AG10803 (cell line): ENCODE measurements at regions not wholly inside any gene's neighbourhood (a gene's known extent, or its start where the extent isn't known, plus 50 kb on each side); places are given as distances from the start of the nearest gene placed in this dataset.
A peak's percentile ranks its signal among the peaks of the same experiment; 100 is the strongest.
"Not testable (repeated sequence)": the region's sequence is repeated elsewhere in the genome, so short reads cannot be mapped to it uniquely, and the experiment has no call there.

Experiments
- DNase-seq: peaks from one replicate; pipeline ENCODE4 v3.0.0; 2010; ENCODE audit warnings: low read depth
- H3K4me3 ChIP-seq: 2 replicates; pipeline ENCODE4 v1.5.1; 2011; ENCODE audit warnings: mild to moderate bottlenecking, low read length, control low read depth
- TF ChIP-seq, protein P1 (sequence below): conservative IDR thresholded peaks from 2 replicates; pipeline ENCODE4 v1.5.1; 2011; ENCODE audit warnings: mild to moderate bottlenecking, low read length, control low read depth, inconsistent platforms

DNA sequence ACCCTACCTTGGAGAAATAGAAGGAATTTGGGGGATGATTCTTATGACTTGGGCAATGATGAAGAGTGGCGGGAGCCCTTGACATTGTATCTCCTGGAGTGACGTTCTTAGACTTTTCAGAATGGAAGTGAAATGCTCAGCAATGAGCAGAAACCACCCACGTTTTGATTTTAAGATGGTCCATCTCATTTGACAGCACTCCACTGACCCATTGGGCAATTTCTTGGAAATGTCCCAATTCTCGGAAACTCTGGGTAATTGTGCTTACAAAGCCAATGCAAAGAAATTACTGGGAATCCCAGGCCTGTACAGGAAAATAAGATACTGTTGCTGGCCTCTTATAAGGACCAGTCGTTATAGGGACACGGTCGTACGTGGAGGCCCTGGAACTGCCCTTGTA is 170.0 kb upstream of the COPS8 start:
- no peak for DNase-seq
- TF ChIP-seq, protein P1, sequence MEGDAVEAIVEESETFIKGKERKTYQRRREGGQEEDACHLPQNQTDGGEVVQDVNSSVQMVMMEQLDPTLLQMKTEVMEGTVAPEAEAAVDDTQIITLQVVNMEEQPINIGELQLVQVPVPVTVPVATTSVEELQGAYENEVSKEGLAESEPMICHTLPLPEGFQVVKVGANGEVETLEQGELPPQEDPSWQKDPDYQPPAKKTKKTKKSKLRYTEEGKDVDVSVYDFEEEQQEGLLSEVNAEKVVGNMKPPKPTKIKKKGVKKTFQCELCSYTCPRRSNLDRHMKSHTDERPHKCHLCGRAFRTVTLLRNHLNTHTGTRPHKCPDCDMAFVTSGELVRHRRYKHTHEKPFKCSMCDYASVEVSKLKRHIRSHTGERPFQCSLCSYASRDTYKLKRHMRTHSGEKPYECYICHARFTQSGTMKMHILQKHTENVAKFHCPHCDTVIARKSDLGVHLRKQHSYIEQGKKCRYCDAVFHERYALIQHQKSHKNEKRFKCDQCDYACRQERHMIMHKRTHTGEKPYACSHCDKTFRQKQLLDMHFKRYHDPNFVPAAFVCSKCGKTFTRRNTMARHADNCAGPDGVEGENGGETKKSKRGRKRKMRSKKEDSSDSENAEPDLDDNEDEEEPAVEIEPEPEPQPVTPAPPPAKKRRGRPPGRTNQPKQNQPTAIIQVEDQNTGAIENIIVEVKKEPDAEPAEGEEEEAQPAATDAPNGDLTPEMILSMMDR = no peak
- H3K4me3 ChIP-seq = no peak overlapping the region

GRCh38 chr2:236916181-236916580 is 169.5 kb upstream of the COPS8 start:
- DNase-seq = no peak
- TF ChIP-seq, protein P1 = no peak
- H3K4me3 ChIP-seq = no peak overlapping the region

DNA sequence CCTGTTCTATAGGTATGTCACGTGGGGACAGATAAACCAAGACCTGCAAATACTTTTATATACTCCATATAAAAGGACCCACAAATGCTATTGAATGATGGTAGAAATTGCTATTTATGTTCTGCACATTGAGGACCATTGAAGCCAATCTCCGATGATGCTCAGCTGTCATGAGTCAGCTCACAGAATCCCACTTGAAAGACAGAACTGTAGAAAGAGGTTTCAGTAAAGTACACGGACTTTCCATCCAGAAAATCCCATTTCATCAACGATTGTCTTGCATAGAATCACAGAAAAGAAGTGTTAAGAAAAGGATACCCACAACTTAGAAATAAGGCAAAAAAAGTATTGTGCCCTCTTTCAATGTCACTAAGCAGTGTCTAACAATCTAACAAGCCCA is 169.0 kb upstream of the COPS8 start:
- DNase-seq = no peak
- TF ChIP-seq, protein P1 = no peak
- no peak overlapping the region for H3K4me3 ChIP-seq

DNA sequence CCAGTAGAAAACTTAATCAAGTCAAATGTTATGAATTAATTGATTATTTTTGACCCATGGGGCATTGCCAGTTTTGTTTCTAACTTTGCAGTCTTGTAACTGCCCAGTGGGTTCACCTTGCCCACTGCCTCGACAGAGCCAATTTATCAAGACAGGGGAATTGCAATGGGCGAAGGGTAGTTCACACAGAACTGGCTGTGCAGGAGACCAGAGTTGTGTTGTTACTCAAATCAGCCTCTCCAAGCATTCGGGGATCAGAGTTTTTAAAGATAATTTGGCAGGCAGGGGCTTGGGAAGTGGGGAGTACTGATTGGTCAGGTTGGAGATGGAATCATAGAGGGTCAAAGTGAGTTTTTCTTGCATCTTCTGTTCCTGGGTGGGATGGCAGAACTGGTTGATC is 168.5 kb upstream of the COPS8 start:
- TF ChIP-seq, protein P1 = no peak

DNA sequence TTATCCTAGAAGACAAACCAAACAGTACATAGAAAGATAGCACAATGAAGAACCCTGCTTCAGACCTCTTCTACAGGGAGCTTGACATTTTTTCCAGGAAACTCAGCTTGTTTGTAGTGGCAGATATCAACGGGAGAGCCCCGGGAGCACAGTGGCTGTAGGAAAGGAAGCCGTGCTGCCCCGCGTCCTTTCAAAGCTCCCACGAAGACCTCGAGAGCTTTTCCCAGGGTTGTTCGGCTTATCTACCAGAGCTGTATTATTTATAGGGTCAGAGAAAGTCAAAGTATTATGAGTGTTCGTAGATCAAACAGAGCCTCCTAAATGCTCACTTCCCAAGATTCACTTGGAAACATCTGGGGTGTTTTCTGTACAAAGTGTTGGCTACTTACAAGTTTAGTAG is 167.1 kb upstream of the COPS8 start:
- DNase-seq = no peak
- TF ChIP-seq, protein P1 = no peak
- no peak overlapping the region for H3K4me3 ChIP-seq

More for the DNA sequence above, 168.5 kb upstream of the COPS8 start:
- DNase-seq = no peak
- H3K4me3 ChIP-seq = no peak overlapping the region

GRCh38 chr2:236919209-236919608 is 166.5 kb upstream of the COPS8 start:
- H3K4me3 ChIP-seq = no peak overlapping the region
- TF ChIP-seq, protein P1 = no peak
- DNase-seq = peak; percentile 35

DNA sequence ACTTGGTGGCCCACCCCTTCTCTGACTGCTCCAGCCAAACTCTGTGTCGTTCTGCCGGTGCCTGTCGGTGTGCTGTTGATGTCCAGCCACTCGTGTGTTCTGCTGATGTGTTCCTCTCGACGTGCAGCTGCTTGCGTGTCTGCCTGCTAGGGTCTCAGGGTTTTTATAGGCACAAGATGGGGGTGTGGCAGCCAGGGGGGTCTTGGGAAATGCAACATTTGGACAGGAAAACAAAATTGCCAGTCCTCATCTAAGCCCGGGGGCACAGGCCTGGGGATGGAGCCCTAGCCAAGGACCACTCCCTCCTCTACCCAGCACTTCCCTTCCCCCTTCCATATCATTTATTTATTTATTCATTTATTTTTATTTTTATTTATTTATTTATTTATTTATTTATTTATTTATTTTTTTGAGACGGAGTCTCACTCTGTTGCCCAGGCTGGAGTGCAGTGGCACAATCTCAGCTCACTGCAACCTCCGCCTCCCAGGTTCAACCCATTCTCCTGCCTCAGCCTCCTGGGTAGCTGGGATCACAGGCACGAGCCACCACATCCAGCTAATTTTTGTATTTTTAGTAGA is 165.8 kb upstream of the COPS8 start:
- DNase-seq, H3K4me3 ChIP-seq: not testable (repeated sequence)

GRCh38 chr2:236922061-236922460 is 163.6 kb upstream of the COPS8 start:
- DNase-seq = no peak
- TF ChIP-seq, protein P1 = no peak
- no peak overlapping the region for H3K4me3 ChIP-seq
